HEK293 (cell line): ENCODE measurements at regions not wholly inside any gene's neighbourhood (a gene's known extent, or its start where the extent isn't known, plus 50 kb on each side); places are given as distances from the start of the nearest gene placed in this dataset.

Experiments
- SETDB1 ChIP-seq: IDR thresholded peaks from one replicate; pipeline ENCODE4 v1.6.1; 2017; ENCODE audit warnings: mild to moderate bottlenecking, low read length, moderate library complexity, mixed read lengths; ENCODE audit not compliant: insufficient read length
- ZBTB49 ChIP-seq: fragments of 450-650 bp; formaldehyde crosslinking; IDR thresholded peaks from 2 replicates; pipeline ENCODE4 v1.5.1; 2016; ENCODE audit warnings: missing biosample characterization, missing genetic modification characterization, low read depth
- ZNF324 ChIP-seq: fragments of 450-650 bp; formaldehyde crosslinking; IDR thresholded peaks from 2 replicates; pipeline ENCODE4 v1.5.1; 2016; ENCODE audit warnings: missing biosample characterization, missing genetic modification characterization

GRCh38 chr4:153933915-153934687 lies 145.2 kb upstream of the SFRP2 start:
- no peak for TF ChIP-seq ZNF324
- TF ChIP-seq SETDB1 = no peak
- TF ChIP-seq ZBTB49 = no peak
